Spleen (tissue), 11 donors: ENCODE measurements at regions not wholly inside any gene's neighbourhood (a gene's known extent, or its start where the extent isn't known, plus 50 kb on each side); places are given as distances from the start of the nearest gene placed in this dataset.

Source experiments
- DNase-seq: peaks from one replicate; pipeline ENCODE4 v3.0.0-alpha.2; 2020
- H3K27ac ChIP-seq, 8 donors: fragments of 200-600 bp; sonication (generic) in 7 of 8; 1 replicate in 4 of 8; 2 replicates in 4 of 8; pipeline versions ENCODE4 v1.5.0 to v1.8.0; 2016 to 2021; ENCODE audit warnings: inconsistent platforms in 4 of 8, mild to moderate bottlenecking in 4 of 8, moderate library complexity in 1 of 8
- H3K27me3 ChIP-seq, 7 donors: fragments of 200-600 bp; sonication (generic) in 6 of 7; replicated peaks in 1 of 7; 1 replicate in 4 of 7; 2 replicates in 3 of 7; pipeline versions ENCODE4 v1.5.0 to v1.8.0; 2016 to 2021; ENCODE audit warnings: inconsistent platforms in 3 of 7, mild to moderate bottlenecking in 1 of 7
- H3K36me3 ChIP-seq, 6 donors: fragments of 200-600 bp; sonication (generic) in 5 of 6; 1 replicate in 4 of 6; 2 replicates in 2 of 6; pipeline versions ENCODE4 v1.5.0 to v1.8.0; 2016 to 2021; ENCODE audit warnings: inconsistent platforms in 2 of 6
- H3K4me1 ChIP-seq, 6 donors: fragments of 200-600 bp; sonication (generic) in 5 of 6; 1 replicate in 3 of 6; 2 replicates in 3 of 6; pipeline versions ENCODE4 v1.5.0 to v1.8.0; 2016 to 2021; ENCODE audit warnings: inconsistent platforms in 3 of 6
- H3K4me3 ChIP-seq, 8 donors: fragments of 200-600 bp; sonication (generic) in 7 of 8; 1 replicate in 4 of 8; 2 replicates in 4 of 8; pipeline versions ENCODE4 v1.5.0 to v1.8.0; 2016 to 2021; ENCODE audit warnings: inconsistent platforms in 4 of 8, mild to moderate bottlenecking in 4 of 8, moderate library complexity in 2 of 8
- H3K9me3 ChIP-seq, 8 donors: fragments of 200-600 bp; sonication (generic) in 7 of 8; 1 replicate in 4 of 8; 2 replicates in 4 of 8; pipeline versions ENCODE4 v1.5.0 to v1.8.0; 2016 to 2021; ENCODE audit warnings: inconsistent platforms in 4 of 8
- CTCF ChIP-seq, 11 experiments: fragments of 200-600 bp in 7 of 11; fragments of 450-650 bp in 4 of 11; sonication (generic) in 4 of 11; IDR thresholded peaks in 8 of 11; conservative IDR thresholded peaks in 3 of 11; 1 replicate in 7 of 11; 2 replicates in 4 of 11; pipeline versions ENCODE4 v1.4.0 to v1.8.0; 2016 to 2021; ENCODE audit warnings: antibody characterized with exemption in 11 of 11, inconsistent platforms in 4 of 11, mild to moderate bottlenecking in 1 of 11
- POLR2A ChIP-seq, 3 donors: fragments of 450-650 bp; IDR thresholded peaks; one replicate each; pipeline ENCODE4 v1.5.1; 2017; ENCODE audit warnings: antibody characterized with exemption in 3 of 3, mild to moderate bottlenecking in 1 of 3
- POLR2AphosphoS5 ChIP-seq, 3 donors: sonication (generic); formaldehyde crosslinking; IDR thresholded peaks; one replicate each; pipeline ENCODE4 v1.5.1; 2017; ENCODE audit warnings: antibody characterized with exemption in 3 of 3
- WGBS, 5 donors: extraction: QIAGEN DNeasy Blood & Tissue Kit in 3 of 5; methylation state at CpG; one replicate each; pipeline versions ENCODE4 v1.1.5 to v1.1.7; 2013 to 2018; 5-methylcytosine and 5-hydroxymethylcytosine counted together
- intact Hi-C: fragments of 100-400 bp; cut with DNase I; formaldehyde crosslinking; loops from one replicate; pipeline ENCODE4 v1.15.0; 2023; ENCODE audit warnings: low total_unique reads
- donor health status: healthy with polysubstance abuse.
- donor health status: DM: no; HTN: no; CAD: no; lungs with moderate emphysema.
- donor health status: DM: no; HTN: no; CAD: no.
- donor health status: Bipolar disorder and iron deficiency.
- donor health status: healthy.
- donor health status: DM: no; HTN: no; CAD: no.
- donor health status: DM: yes; HTN: yes; CAD: no.

- Histone ChIP-seq H3K4me3 (no peak overlapping the region), H3K4me1 (no peaks in the 10 kb centered on the region), H3K27ac (no peak overlapping the region), H3K36me3 (no peaks in the 10 kb centered on the region), H3K27me3 (no peaks in the 10 kb centered on the region), H3K9me3 (peaks cover 0 to 35% (median 6%) of the 10 kb centered on the region in 8 donors)
- WGBS, 5 donors = 53 to 58% (median 55%) methylated on average over 11 of the region's 11 CpGs
- DNase-seq = no peak
- intact Hi-C loops = no loop called here
- no peak for TF ChIP-seq POLR2AphosphoS5 (IDR thresholded peaks at IDR 0.05)
- TF ChIP-seq POLR2A (IDR thresholded peaks at IDR 0.05) = no peak
- no peak for TF ChIP-seq CTCF (IDR thresholded peaks at IDR 0.05 in 8 of 11, conservative IDR thresholded peaks at IDR 0.05 in 3 of 11)
Measured at GRCh38 chr12:114936148-114937079, 252.4 kb upstream of the TBX3 start.

GRCh38 chr12:114935658-114936057 is 251.7 kb upstream of the TBX3 start:
- intact Hi-C loops = no loop called here
- H3K36me3 ChIP-seq = no peaks in the 10 kb centered on the region
- DNase-seq = no peak
- H3K9me3 ChIP-seq = peaks cover 0 to 39% (median 14%) of the 10 kb centered on the region in 8 donors
- H3K4me1 ChIP-seq = no peaks in the 10 kb centered on the region
- WGBS, 5 donors = 75 to 99% (median 92%) methylated on average over 2 of the region's 2 CpGs
- H3K27me3 ChIP-seq = no peaks in the 10 kb centered on the region
- H3K4me3 ChIP-seq = no peak overlapping the region
- H3K27ac ChIP-seq = no peak overlapping the region
- TF ChIP-seq CTCF (IDR thresholded peaks at IDR 0.05 in 8 of 11, conservative IDR thresholded peaks at IDR 0.05 in 3 of 11) = no peak
- no peak for TF ChIP-seq POLR2A (IDR thresholded peaks at IDR 0.05)
- TF ChIP-seq POLR2AphosphoS5 (IDR thresholded peaks at IDR 0.05) = no peak

GRCh38 chr12:114933428-114934160 is 249.6 kb upstream of the TBX3 start:
- 69 to 82% (median 79%) methylated on average over 6 of the region's 6 CpGs for WGBS, 5 donors
- DNase-seq = no peak
- no peaks in the 10 kb centered on the region for H3K4me1 ChIP-seq
- H3K36me3 ChIP-seq = no peaks in the 10 kb centered on the region
- TF ChIP-seq POLR2AphosphoS5 (IDR thresholded peaks at IDR 0.05) (no peak), POLR2A (IDR thresholded peaks at IDR 0.05) (no peak), CTCF (IDR thresholded peaks at IDR 0.05 in 8 of 11, conservative IDR thresholded peaks at IDR 0.05 in 3 of 11) (no peak)
- peaks cover 0 to 25% (median 15%) of the 10 kb centered on the region in 8 donors for H3K9me3 ChIP-seq
- no peaks in the 10 kb centered on the region for H3K27me3 ChIP-seq
- no peak overlapping the region for H3K27ac ChIP-seq
- intact Hi-C loops = no loop called here
- no peak overlapping the region for H3K4me3 ChIP-seq

GRCh38 chr12:114932806-114933205 is 248.8 kb upstream of the TBX3 start:
- TF ChIP-seq POLR2AphosphoS5 (IDR thresholded peaks at IDR 0.05) (no peak), POLR2A (IDR thresholded peaks at IDR 0.05) (no peak), CTCF (IDR thresholded peaks at IDR 0.05 in 8 of 11, conservative IDR thresholded peaks at IDR 0.05 in 3 of 11) (no peak)
- no peak for DNase-seq

More at GRCh38 chr12:114932806-114933205, 248.8 kb upstream of the TBX3 start:
- intact Hi-C loops = no loop called here
- Histone ChIP-seq H3K27ac (no peak overlapping the region), H3K27me3 (no peaks in the 10 kb centered on the region), H3K4me3 (no peak overlapping the region), H3K9me3 (peaks cover 0 to 23% (median 15%) of the 10 kb centered on the region in 8 donors), H3K4me1 (no peaks in the 10 kb centered on the region), H3K36me3 (no peaks in the 10 kb centered on the region)
- 83 to 98% (median 88%) methylated on average over 2 to 3 of the region's 3 CpGs for WGBS, 5 donors
